GM19463 (cell line): ENCODE measurements at regions not wholly inside any gene's neighbourhood (a gene's known extent, or its start where the extent isn't known, plus 50 kb on each side); places are given as distances from the start of the nearest gene placed in this dataset.
A peak's percentile ranks its signal among the peaks of the same experiment; 100 is the strongest.

Experiments
- ATAC-seq: cut with Tn5 transposase; IDR thresholded peaks from one replicate; pipeline ENCODE4 v1.9.1; 2021; ENCODE audit warnings: mild to moderate bottlenecking, moderate library complexity; ENCODE audit not compliant: unreplicated experiment

DNA sequence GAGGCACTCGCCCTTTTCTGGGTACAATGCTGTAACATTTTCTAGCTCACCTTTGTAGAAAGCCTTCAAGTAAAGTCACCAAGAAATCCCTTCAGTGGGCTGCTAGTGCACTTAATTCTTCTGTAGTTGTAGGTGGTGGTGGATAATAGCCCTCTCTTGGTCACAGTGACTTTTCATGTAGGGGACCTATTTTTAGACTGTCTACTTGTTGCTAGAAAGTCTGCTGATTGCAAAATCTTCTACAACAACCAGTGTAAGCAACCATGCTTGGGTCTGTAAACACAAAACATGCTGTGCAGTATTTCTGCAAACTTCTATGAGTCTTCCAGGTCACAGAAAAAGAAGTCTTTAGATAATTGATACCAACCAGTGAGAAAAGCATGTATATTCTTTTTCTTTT, 55.6 kb downstream of the PBDC1 start:
- no peak for ATAC-seq

DNA sequence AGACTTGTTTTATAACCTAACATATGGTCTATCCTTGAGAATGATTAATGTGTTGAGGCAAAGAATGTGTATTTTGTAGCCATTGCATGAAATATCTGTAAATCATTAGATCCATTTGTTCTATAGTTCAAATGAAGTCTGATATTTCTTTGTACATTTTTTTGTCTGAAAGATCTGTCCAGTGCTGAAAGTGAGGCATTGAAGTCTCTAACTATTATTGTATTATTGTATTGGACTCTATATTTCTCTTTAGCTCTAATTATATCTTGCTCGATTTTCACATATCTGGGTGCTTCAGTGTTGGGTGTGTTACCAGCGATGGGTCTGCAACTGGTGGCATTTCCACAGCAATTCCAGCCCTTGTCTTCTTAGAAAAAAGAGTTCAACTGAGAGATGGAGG, 76.0 kb downstream of the PBDC1 start:
- ATAC-seq: no peak

DNA sequence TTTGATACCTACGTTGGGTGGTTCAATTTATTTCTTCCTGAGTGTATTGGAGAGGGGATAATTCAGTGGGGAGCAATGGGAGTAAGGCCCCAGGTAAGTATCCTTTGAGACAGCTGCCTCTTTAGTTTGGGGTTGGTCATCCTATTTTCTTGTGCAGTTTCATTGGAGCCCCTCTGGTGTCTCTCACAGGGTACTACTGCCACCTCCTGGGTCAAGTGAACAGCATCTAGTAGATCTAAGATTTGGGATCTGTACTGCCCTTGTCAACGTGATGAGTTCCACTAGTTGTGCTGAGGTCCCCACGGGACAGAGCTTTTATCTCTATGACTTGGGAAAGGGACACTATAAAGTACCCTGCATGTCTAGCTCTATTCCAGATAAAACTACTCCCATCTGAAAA, 80.6 kb downstream of the PBDC1 start:
- peak; percentile 98 for ATAC-seq

DNA sequence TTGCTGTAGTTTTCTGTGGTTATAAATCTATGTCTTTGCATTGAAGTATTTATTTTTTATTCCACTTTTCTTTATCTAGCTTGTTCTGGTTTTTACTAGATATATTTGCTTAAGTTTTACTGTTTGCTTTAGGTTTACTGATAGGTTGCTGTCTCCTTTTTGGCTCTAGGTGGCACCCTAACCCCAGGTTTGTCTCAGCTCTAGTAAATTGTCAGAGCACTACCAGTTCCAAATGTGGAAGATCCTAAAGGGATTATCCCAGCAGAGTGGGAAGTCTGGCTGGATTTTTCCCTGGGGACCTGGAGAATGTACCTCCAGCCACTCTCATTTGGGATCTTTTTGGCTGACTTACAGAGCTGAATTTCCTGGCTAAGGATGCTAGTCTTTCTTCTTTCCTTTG, 106.1 kb downstream of the PBDC1 start:
- peak; percentile 90 for ATAC-seq
